ENCODE measurements at regions not wholly inside any gene's neighbourhood (a gene's known extent, or its start where the extent isn't known, plus 50 kb on each side); places are given as distances from the start of the nearest gene placed in this dataset.

DNA sequence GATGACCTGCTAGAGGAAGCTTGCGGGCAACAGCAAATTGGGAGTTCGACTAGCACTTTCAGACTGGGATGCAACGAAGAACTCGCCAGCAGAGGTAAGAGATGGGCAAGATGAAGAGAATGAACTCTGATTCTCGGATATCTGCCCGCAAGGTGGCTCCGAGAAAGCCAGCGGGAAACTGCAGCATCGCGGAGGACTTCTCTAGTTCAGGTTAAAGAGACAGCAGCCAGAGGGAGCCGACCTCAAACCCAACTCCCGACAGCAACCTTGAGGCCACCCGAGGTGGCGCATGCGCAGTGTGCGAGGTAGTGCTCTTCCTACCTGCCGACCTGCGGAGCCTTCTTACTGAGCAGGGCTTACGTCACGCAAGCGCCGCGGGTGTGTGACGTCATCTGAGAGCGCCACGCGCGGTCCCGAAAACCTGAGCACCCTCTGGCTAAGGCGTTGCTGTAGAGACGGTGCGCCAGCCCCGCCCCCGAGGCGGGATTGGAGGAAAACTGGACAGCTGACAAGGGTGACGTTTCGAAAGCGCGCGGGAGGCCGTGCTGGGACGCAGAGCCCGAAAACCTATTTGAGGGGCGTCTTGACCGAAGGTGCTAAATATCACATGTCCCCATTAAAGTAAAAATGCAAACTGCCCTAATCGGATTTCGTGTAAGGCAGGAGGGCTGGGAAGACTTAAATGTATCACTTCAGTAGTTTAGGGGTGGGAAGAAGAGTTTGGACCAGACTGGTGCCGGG is 110.5 kb upstream of the SLC25A33 start (continued):
- TF ChIP-seq ASH2L (IDR thresholded peaks at IDR 0.05; ENCODE audit: borderline replicate concordance, low read depth) (no peak), IKZF2 (IDR thresholded peaks at IDR 0.05) (0 out of 4 replicates have a peak, but pooled peaks of 1 of the 2 experiments have one; percentile 27), MYB (IDR thresholded peaks at IDR 0.05; ENCODE audit: borderline replicate concordance, low read depth, low read length) (0 out of 2 replicates have a peak, but pooled peaks have one; percentile 27), JUND (IDR thresholded peaks at IDR 0.05; ENCODE audit: low read depth, low read length) (peak; percentile 87), GABPA (IDR thresholded peaks at IDR 0.05; ENCODE audit: low read depth) (no peak), CHD2 (IDR thresholded peaks at IDR 0.05; ENCODE audit: borderline replicate concordance, low read depth, low read length) (peak; percentile 82), ZZZ3 (IDR thresholded peaks at IDR 0.05; ENCODE audit: control insufficient read depth, insufficient read length, low read depth) (no peak), GATAD2B (conservative IDR thresholded peaks at IDR 0.05; ENCODE audit: low read depth) (peak; percentile 50; the same call in 1 of the 2 replicates), HDAC2 (IDR thresholded peaks at IDR 0.05) (no peak), IRF4 (IDR thresholded peaks at IDR 0.05; ENCODE audit: low read depth, low read length) (0 out of 2 replicates have a peak, but pooled peaks have one; percentile 60), ZBED1 (IDR thresholded peaks at IDR 0.05; ENCODE audit: borderline replicate concordance) (no peak), SREBF1 (IDR thresholded peaks at IDR 0.05; ENCODE audit: low read length) (0 out of 2 replicates have a peak, but pooled peaks have one; percentile 48), FOS (IDR thresholded peaks at IDR 0.05; ENCODE audit: borderline replicate concordance, extremely low read depth, insufficient read length) (no peak), CBX5 (IDR thresholded peaks at IDR 0.05; ENCODE audit: low read depth) (0 out of 2 replicates have a peak, but pooled peaks have one; percentile 13), NBN (IDR thresholded peaks at IDR 0.05) (peak; percentile 100), YBX1 (IDR thresholded peaks at IDR 0.05) (no peak), ZNF24 (IDR thresholded peaks at IDR 0.05) (0 out of 2 replicates have a peak, but pooled peaks have one; percentile 21), RAD21 (IDR thresholded peaks at IDR 0.05; ENCODE audit: insufficient read depth, low read depth, low read length) (no peak), NR2C1 (IDR thresholded peaks at IDR 0.05) (peak; percentile 51), RB1 (IDR thresholded peaks at IDR 0.05; ENCODE audit: borderline replicate concordance) (0 out of 2 replicates have a peak, but pooled peaks have one; percentile 39)
- TF ChIP-seq, protein P1, sequence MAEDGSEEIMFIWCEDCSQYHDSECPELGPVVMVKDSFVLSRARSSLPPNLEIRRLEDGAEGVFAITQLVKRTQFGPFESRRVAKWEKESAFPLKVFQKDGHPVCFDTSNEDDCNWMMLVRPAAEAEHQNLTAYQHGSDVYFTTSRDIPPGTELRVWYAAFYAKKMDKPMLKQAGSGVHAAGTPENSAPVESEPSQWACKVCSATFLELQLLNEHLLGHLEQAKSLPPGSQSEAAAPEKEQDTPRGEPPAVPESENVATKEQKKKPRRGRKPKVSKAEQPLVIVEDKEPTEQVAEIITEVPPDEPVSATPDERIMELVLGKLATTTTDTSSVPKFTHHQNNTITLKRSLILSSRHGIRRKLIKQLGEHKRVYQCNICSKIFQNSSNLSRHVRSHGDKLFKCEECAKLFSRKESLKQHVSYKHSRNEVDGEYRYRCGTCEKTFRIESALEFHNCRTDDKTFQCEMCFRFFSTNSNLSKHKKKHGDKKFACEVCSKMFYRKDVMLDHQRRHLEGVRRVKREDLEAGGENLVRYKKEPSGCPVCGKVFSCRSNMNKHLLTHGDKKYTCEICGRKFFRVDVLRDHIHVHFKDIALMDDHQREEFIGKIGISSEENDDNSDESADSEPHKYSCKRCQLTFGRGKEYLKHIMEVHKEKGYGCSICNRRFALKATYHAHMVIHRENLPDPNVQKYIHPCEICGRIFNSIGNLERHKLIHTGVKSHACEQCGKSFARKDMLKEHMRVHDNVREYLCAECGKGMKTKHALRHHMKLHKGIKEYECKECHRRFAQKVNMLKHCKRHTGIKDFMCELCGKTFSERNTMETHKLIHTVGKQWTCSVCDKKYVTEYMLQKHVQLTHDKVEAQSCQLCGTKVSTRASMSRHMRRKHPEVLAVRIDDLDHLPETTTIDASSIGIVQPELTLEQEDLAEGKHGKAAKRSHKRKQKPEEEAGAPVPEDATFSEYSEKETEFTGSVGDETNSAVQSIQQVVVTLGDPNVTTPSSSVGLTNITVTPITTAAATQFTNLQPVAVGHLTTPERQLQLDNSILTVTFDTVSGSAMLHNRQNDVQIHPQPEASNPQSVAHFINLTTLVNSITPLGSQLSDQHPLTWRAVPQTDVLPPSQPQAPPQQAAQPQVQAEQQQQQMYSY (CRISPR knock-in tag; IDR thresholded peaks at IDR 0.05): 0 out of 2 replicates have a peak, but pooled peaks have one; percentile 50
- TF ChIP-seq, protein P2, sequence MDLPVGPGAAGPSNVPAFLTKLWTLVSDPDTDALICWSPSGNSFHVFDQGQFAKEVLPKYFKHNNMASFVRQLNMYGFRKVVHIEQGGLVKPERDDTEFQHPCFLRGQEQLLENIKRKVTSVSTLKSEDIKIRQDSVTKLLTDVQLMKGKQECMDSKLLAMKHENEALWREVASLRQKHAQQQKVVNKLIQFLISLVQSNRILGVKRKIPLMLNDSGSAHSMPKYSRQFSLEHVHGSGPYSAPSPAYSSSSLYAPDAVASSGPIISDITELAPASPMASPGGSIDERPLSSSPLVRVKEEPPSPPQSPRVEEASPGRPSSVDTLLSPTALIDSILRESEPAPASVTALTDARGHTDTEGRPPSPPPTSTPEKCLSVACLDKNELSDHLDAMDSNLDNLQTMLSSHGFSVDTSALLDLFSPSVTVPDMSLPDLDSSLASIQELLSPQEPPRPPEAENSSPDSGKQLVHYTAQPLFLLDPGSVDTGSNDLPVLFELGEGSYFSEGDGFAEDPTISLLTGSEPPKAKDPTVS (IDR thresholded peaks at IDR 0.05; ENCODE audit: low read depth, low read length): peak; percentile 75; the same call in 1 of the 2 replicates
- TF ChIP-seq, protein P3, sequence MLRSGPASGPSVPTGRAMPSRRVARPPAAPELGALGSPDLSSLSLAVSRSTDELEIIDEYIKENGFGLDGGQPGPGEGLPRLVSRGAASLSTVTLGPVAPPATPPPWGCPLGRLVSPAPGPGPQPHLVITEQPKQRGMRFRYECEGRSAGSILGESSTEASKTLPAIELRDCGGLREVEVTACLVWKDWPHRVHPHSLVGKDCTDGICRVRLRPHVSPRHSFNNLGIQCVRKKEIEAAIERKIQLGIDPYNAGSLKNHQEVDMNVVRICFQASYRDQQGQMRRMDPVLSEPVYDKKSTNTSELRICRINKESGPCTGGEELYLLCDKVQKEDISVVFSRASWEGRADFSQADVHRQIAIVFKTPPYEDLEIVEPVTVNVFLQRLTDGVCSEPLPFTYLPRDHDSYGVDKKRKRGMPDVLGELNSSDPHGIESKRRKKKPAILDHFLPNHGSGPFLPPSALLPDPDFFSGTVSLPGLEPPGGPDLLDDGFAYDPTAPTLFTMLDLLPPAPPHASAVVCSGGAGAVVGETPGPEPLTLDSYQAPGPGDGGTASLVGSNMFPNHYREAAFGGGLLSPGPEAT (IDR thresholded peaks at IDR 0.05; ENCODE audit: low read depth): peak; percentile 55; the same call in 1 of the 2 replicates
